ENCODE measurements at regions not wholly inside any gene's neighbourhood (a gene's known extent, or its start where the extent isn't known, plus 50 kb on each side); places are given as distances from the start of the nearest gene placed in this dataset.
A peak's percentile ranks its signal among the peaks of the same experiment; 100 is the strongest.

- no peaks in the 10 kb centered on the region for H3K27me3 ChIP-seq
- no peaks in the 10 kb centered on the region for H3K36me3 ChIP-seq (replicated peaks in 1 of 2)
- H3K9me3 ChIP-seq (replicated peaks in 1 of 3) = no peaks in the 10 kb centered on the region
- DNase-seq = no peak
- 71 to 90% (median 76%) methylated on average over 2 of the region's 2 CpGs for WGBS, 4 donors
- H3K4me3 ChIP-seq = no peak overlapping the region
- no peaks in the 10 kb centered on the region for H3K4me1 ChIP-seq (replicated peaks in 1 of 2)
- intact Hi-C loops (cut with DNase I) = no loop called here
- TF ChIP-seq CTCF (IDR thresholded peaks at IDR 0.05) = no peak
- no peak for TF ChIP-seq POLR2A (IDR thresholded peaks at IDR 0.05)
- H3K27ac ChIP-seq = no peak overlapping the region
Observed at GRCh38 chr4:186943411-186943810, 219.8 kb upstream of the FAT1 start.

- peak in 2 of 7 donors; percentile 23 to 33 for DNase-seq
- Histone ChIP-seq H3K4me3 (no peak overlapping the region), H3K27ac (no peak overlapping the region), H3K4me1 (replicated peaks in 1 of 2) (no peaks in the 10 kb centered on the region), H3K27me3 (no peaks in the 10 kb centered on the region), H3K36me3 (replicated peaks in 1 of 2) (no peaks in the 10 kb centered on the region), H3K9me3 (replicated peaks in 1 of 3) (no peaks in the 10 kb centered on the region)
- TF ChIP-seq POLR2A (IDR thresholded peaks at IDR 0.05) (no peak), CTCF (IDR thresholded peaks at IDR 0.05) (no peak)
- WGBS, 4 donors = 49 to 82% (median 64%) methylated on average over 6 of the region's 6 CpGs
- intact Hi-C loops (cut with DNase I) = no loop called here
Observed at GRCh38 chr4:186946136-186946535, 222.5 kb upstream of the FAT1 start.

GRCh38 chr4:186946682-186947294, 223.1 kb upstream of the FAT1 start:
- no peaks in the 10 kb centered on the region for H3K9me3 ChIP-seq (replicated peaks in 1 of 3)
- no peaks in the 10 kb centered on the region for H3K36me3 ChIP-seq (replicated peaks in 1 of 2)
- H3K27ac ChIP-seq = no peak overlapping the region
- TF ChIP-seq CTCF (IDR thresholded peaks at IDR 0.05) (peak in 1 of 6 experiments; percentile 9), POLR2A (IDR thresholded peaks at IDR 0.05) (no peak)
- H3K4me1 ChIP-seq (replicated peaks in 1 of 2) = no peaks in the 10 kb centered on the region
- intact Hi-C loops (cut with DNase I) = no loop called here
- H3K4me3 ChIP-seq = no peak overlapping the region
- 80 to 87% (median 83%) methylated on average over 11 of the region's 11 CpGs for WGBS, 4 donors
- H3K27me3 ChIP-seq = no peaks in the 10 kb centered on the region
- no peak for DNase-seq

- intact Hi-C loops (cut with DNase I) = no loop called here
Observed at GRCh38 chr4:186948361-186949242, 224.9 kb upstream of the FAT1 start.

More at GRCh38 chr4:186948361-186949242, 224.9 kb upstream of the FAT1 start:
- no peak overlapping the region for H3K27ac ChIP-seq
- H3K36me3 ChIP-seq (replicated peaks in 1 of 2) = no peaks in the 10 kb centered on the region
- H3K4me1 ChIP-seq (replicated peaks in 1 of 2) = no peaks in the 10 kb centered on the region
- no peaks in the 10 kb centered on the region for H3K9me3 ChIP-seq (replicated peaks in 1 of 3)
- H3K27me3 ChIP-seq = no peaks in the 10 kb centered on the region
- 30 to 45% (median 40%) methylated on average over 13 to 14 of the region's 14 CpGs for WGBS, 4 donors
- DNase-seq = no peak
- no peak overlapping the region for H3K4me3 ChIP-seq
- TF ChIP-seq CTCF (IDR thresholded peaks at IDR 0.05) (no peak), POLR2A (IDR thresholded peaks at IDR 0.05) (no peak)
